Kidney (tissue), 13 donors: ENCODE measurements at regions not wholly inside any gene's neighbourhood (a gene's known extent, or its start where the extent isn't known, plus 50 kb on each side); places are given as distances from the start of the nearest gene placed in this dataset.

ENCODE experiments used
- DNase-seq, 5 donors: peaks; one replicate each; pipeline ENCODE4 v3.0.0-alpha.2; 2013 to 2020
- FAIRE-seq: peaks from 2 replicates; lab custom pipeline; 2012; peaks lifted over from hg19 to GRCh38; lab: Jason Lieb, UNC
- H3K27ac ChIP-seq, 2 donors: one replicate each; pipeline ENCODE4 v1.7.0; 2013; ENCODE audit warnings: low read depth in 2 of 2, low read length in 2 of 2, inconsistent platforms in 1 of 2
- H3K27me3 ChIP-seq: one replicate; pipeline ENCODE4 v1.7.1; 2013; ENCODE audit warnings: low read length, inconsistent platforms; ENCODE audit not compliant: control insufficient read depth, insufficient read depth
- H3K36me3 ChIP-seq, 3 donors: one replicate each; pipeline versions ENCODE4 v1.7.0 to v1.7.1; 2013; ENCODE audit warnings: low read length in 3 of 3, control low read depth in 1 of 3, inconsistent platforms in 1 of 3; ENCODE audit not compliant: insufficient read depth in 3 of 3, control insufficient read depth in 2 of 3
- H3K4me1 ChIP-seq, 3 donors: one replicate each; pipeline versions ENCODE4 v1.7.0 to v1.7.1; 2013; ENCODE audit warnings: low read length in 3 of 3, inconsistent platforms in 1 of 3, low read depth in 1 of 3; ENCODE audit not compliant: control insufficient read depth in 2 of 3, insufficient read depth in 2 of 3
- H3K4me3 ChIP-seq, 3 donors: one replicate each; pipeline versions ENCODE4 v1.7.0 to v1.8.1; 2013; ENCODE audit warnings: low read length in 3 of 3, control low read depth in 1 of 3, inconsistent platforms in 1 of 3
- H3K9ac ChIP-seq, 3 donors: one replicate each; pipeline versions ENCODE4 v1.7.0 to v1.7.1; 2013; ENCODE audit warnings: low read length in 3 of 3, control low read depth in 1 of 3, inconsistent platforms in 1 of 3
- H3K9me3 ChIP-seq, 3 donors: one replicate each; pipeline versions ENCODE4 v1.7.0 to v1.7.1; 2013; ENCODE audit warnings: low read length in 3 of 3, control low read depth in 1 of 3, inconsistent platforms in 1 of 3; ENCODE audit not compliant: control insufficient read depth in 2 of 3, insufficient read depth in 1 of 3
- CTCF ChIP-seq: IDR thresholded peaks from 3 replicates; pipeline ENCODE4 v1.5.1; 2012; ENCODE audit warnings: mild to moderate bottlenecking, moderate library complexity, borderline replicate concordance; ENCODE audit not compliant: insufficient read depth; ENCODE audit errors: extremely low read depth
- intact Hi-C: fragments of 100-400 bp; cut with DNase I; formaldehyde crosslinking; loops from one replicate; pipeline ENCODE4 v1.11.1; 2022
- donor health status: control.
- donor health status: control.
- donor health status: control.
- donor health status: control.
- donor health status: control.
- donor health status: DM: yes; HTN: yes; CAD: no.
- donor health status: Normal renal cell carcinoma (clear cell type).

DNA sequence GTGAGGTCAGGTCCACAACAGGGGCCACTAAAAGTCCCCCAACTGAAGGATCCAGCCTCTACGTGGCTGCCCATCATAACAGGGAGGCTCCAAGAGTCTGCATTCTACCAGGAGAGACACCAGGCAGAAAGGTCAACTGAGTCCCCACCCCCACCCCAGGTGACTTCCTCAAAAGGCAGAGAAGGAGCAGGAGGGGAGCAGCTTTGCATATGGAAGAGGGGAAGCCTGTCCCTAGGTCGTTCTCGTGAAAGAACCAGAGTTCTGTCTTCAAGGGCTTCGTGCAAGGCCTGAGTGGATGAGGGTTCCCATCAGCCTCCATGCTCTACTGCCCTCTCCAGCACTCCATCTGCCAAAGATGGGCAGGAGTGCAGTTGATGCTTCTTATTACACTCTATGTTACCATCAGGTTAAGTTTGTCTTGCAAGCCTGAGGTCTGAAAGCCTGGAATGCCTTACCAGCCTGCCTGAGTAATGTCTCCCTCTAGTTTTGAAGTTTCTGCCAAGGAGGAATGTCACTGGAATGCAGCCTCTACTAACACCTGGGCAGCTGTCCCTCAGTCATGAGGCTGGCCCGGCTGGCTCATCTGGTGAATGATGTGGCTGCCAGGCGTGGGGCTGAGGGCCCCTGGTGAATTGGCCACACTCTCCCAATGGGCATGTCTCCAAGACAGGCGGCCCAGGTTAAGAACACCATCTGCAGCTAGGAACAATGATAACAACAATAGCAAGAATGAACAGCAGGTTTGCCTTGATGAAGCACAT, 54.3 kb upstream of the SMNDC1 start:
- no peaks in the 10 kb centered on the region for H3K27me3 ChIP-seq
- H3K9ac ChIP-seq, result no peak overlapping the region
- no peaks in the 10 kb centered on the region for H3K36me3 ChIP-seq
- no peak for FAIRE-seq
- TF ChIP-seq CTCF, result peak; percentile 7
- no peak overlapping the region for H3K4me3 ChIP-seq
- peaks cover 2 to 9% (median 7%) of the 10 kb centered on the region in 3 donors for H3K4me1 ChIP-seq
- intact Hi-C loops, result no loop called here
- H3K27ac ChIP-seq, result no peak overlapping the region
- H3K9me3 ChIP-seq, result no peaks in the 10 kb centered on the region
- DNase-seq, result peak in 2 of 5 donors; percentile 46 to 51

GRCh38 chr10:110360857-110361474, 56.2 kb upstream of the SMNDC1 start:
- Histone ChIP-seq H3K27me3 (no peaks in the 10 kb centered on the region), H3K4me1 (peaks cover 2 to 7% (median 6%) of the 10 kb centered on the region in 3 donors), H3K4me3 (no peak overlapping the region), H3K9ac (no peak overlapping the region), H3K27ac (no peak overlapping the region), H3K9me3 (no peaks in the 10 kb centered on the region), H3K36me3 (no peaks in the 10 kb centered on the region)
- intact Hi-C loops, result no loop called here
- DNase-seq, result no peak
- no peak for FAIRE-seq
- no peak for TF ChIP-seq CTCF

- no peak for FAIRE-seq
- intact Hi-C loops, result no loop called here
- Histone ChIP-seq H3K4me1 (peaks cover 1 to 5% (median 5%) of the 10 kb centered on the region in 3 donors), H3K4me3 (no peak overlapping the region), H3K9me3 (no peaks in the 10 kb centered on the region), H3K27me3 (no peaks in the 10 kb centered on the region), H3K27ac (no peak overlapping the region), H3K36me3 (no peaks in the 10 kb centered on the region), H3K9ac (no peak overlapping the region)
- TF ChIP-seq CTCF, result no peak
- DNase-seq, result no peak
These were observed 57.2 kb upstream of the SMNDC1 start for GRCh38 chr10:110361800-110362456.
